Psoas muscle (tissue), 7 donors: ENCODE measurements at regions not wholly inside any gene's neighbourhood (a gene's known extent, or its start where the extent isn't known, plus 50 kb on each side); places are given as distances from the start of the nearest gene placed in this dataset.

Experiments used
- ATAC-seq, 4 donors: fragments of 200-7000 bp; cut with Tn5 transposase; one replicate each; pipeline ENCODE4 v1.9.1; 2020; ENCODE audit warnings: moderate library complexity in 3 of 4, mild to moderate bottlenecking in 2 of 4
- DNase-seq, 2 donors: peaks; one replicate each; pipeline ENCODE4 v3.0.0-alpha.2; 2020
- H3K27ac ChIP-seq: fragments of 200-600 bp; one replicate; pipeline ENCODE4 v1.8.0; 2022
- H3K27me3 ChIP-seq, 3 donors: fragments of 200-600 bp in 1 of 3; one replicate each; pipeline versions ENCODE4 v1.6.1 to v1.8.0; 2013 to 2022; ENCODE audit warnings: low read length in 2 of 3, mild to moderate bottlenecking in 2 of 3, moderate library complexity in 1 of 3; ENCODE audit not compliant: insufficient read depth in 3 of 3
- H3K36me3 ChIP-seq, 2 donors: fragments of 200-600 bp in 1 of 2; one replicate each; pipeline versions ENCODE4 v1.6.1 to v1.8.0; 2013 to 2022; ENCODE audit warnings: low read depth in 1 of 2, mild to moderate bottlenecking in 1 of 2, moderate library complexity in 1 of 2; ENCODE audit not compliant: insufficient read depth in 1 of 2
- H3K4me1 ChIP-seq: fragments of 200-600 bp; one replicate; pipeline ENCODE4 v1.8.0; 2022
- H3K4me3 ChIP-seq: fragments of 200-600 bp; one replicate; pipeline ENCODE4 v1.8.0; 2022; ENCODE audit warnings: mild to moderate bottlenecking
- H3K9me3 ChIP-seq: fragments of 200-600 bp; one replicate; pipeline ENCODE4 v1.8.0; 2022
- CTCF ChIP-seq: fragments of 200-600 bp; IDR thresholded peaks from one replicate; pipeline ENCODE4 v1.8.0; 2022; ENCODE audit warnings: antibody characterized with exemption
- WGBS, 3 donors: extraction: QIAGEN DNeasy Blood & Tissue Kit; methylation state at CpG; one replicate each; pipeline versions ENCODE4 v1.1.6 to v1.1.7; 2013; 5-methylcytosine and 5-hydroxymethylcytosine counted together
- intact Hi-C, 2 donors: fragments of 100-400 bp; cut with DNase I; formaldehyde crosslinking; loops; one replicate each; pipeline versions ENCODE4 v1.11.0 to v1.14.2; 2022
- donor health status: healthy with polysubstance abuse.
- donor health status: DM: no; HTN: no; CAD: no; lungs with moderate emphysema.
- donor health status: Bipolar disorder and iron deficiency.
- donor health status: healthy.
- donor health status: DM: yes; HTN: yes; CAD: no.
- donor health status: DM: no; HTN: no; CAD: no.
- donor health status: DM: yes; HTN: yes; CAD: no.

GRCh38 chr20:39946931-39947330 lies 742.1 kb downstream of the MAFB start:
- Histone ChIP-seq H3K27me3 (no peaks in the 10 kb centered on the region), H3K4me1 (no peaks in the 10 kb centered on the region), H3K4me3 (no peak overlapping the region), H3K9me3 (no peaks in the 10 kb centered on the region), H3K27ac (no peak overlapping the region), H3K36me3 (no peaks in the 10 kb centered on the region)
- WGBS, 3 donors, result 44 to 57% (median 51%) methylated on average over 2 of the region's 2 CpGs
- intact Hi-C loops, result no loop called here
- peak in 1 of 4 donors; percentile 17 for ATAC-seq
- DNase-seq, result no peak
- TF ChIP-seq CTCF, result no peak

GRCh38 chr20:39946053-39946810 lies 742.8 kb downstream of the MAFB start:
- 52 to 63% (median 57%) methylated on average over 5 of the region's 5 CpGs for WGBS, 3 donors

GRCh38 chr20:39944861-39945260 lies 744.2 kb downstream of the MAFB start:
- no peak for DNase-seq
- intact Hi-C loops, result no loop called here
- no peak for ATAC-seq
- no peak overlapping the region for H3K27ac ChIP-seq
- TF ChIP-seq CTCF, result no peak
- no peaks in the 10 kb centered on the region for H3K27me3 ChIP-seq
- no peak overlapping the region for H3K4me3 ChIP-seq
- H3K9me3 ChIP-seq, result no peaks in the 10 kb centered on the region
- peaks cover 13% of the 10 kb centered on the region for H3K4me1 ChIP-seq
- no peaks in the 10 kb centered on the region for H3K36me3 ChIP-seq

More at GRCh38 chr20:39946053-39946810, 742.8 kb downstream of the MAFB start:
- H3K27me3 ChIP-seq, result no peaks in the 10 kb centered on the region
- no peak overlapping the region for H3K4me3 ChIP-seq
- intact Hi-C loops, result no loop called here
- no peak for TF ChIP-seq CTCF
- no peaks in the 10 kb centered on the region for H3K36me3 ChIP-seq
- no peak for ATAC-seq
- H3K9me3 ChIP-seq, result no peaks in the 10 kb centered on the region
- H3K27ac ChIP-seq, result no peak overlapping the region
- peaks cover 3% of the 10 kb centered on the region for H3K4me1 ChIP-seq
- DNase-seq, result no peak

- Histone ChIP-seq H3K27me3 (no peaks in the 10 kb centered on the region), H3K27ac (no peak overlapping the region), H3K4me3 (no peak overlapping the region), H3K36me3 (no peaks in the 10 kb centered on the region), H3K4me1 (peaks cover 13% of the 10 kb centered on the region), H3K9me3 (no peaks in the 10 kb centered on the region)
- TF ChIP-seq CTCF, result no peak
- WGBS, 3 donors, result 78 to 85% (median 79%) methylated on average over 6 of the region's 6 CpGs
- intact Hi-C loops, result no loop called here
- ATAC-seq (no peak), DNase-seq (no peak)
These were observed 745.7 kb downstream of the MAFB start for GRCh38 chr20:39943336-39943735.

GRCh38 chr20:39941245-39941644 lies 747.8 kb downstream of the MAFB start:
- Histone ChIP-seq H3K9me3 (no peaks in the 10 kb centered on the region), H3K4me1 (peaks cover 13% of the 10 kb centered on the region), H3K27ac (no peak overlapping the region), H3K4me3 (no peak overlapping the region), H3K36me3 (no peaks in the 10 kb centered on the region), H3K27me3 (no peaks in the 10 kb centered on the region)
- intact Hi-C loops, result no loop called here
- 4 to 5% (median 4%) methylated on average over 1 of the region's 1 CpG for WGBS, 3 donors
- ATAC-seq (peak in 1 of 4 donors; percentile 36), DNase-seq (no peak)
- TF ChIP-seq CTCF, result no peak
